LNCAP (cell line): ENCODE measurements at regions not wholly inside any gene's neighbourhood (a gene's known extent, or its start where the extent isn't known, plus 50 kb on each side); places are given as distances from the start of the nearest gene placed in this dataset.

Source experiments
- TF ChIP-seq, protein P1 (sequence below): fragments of 450-650 bp; IDR thresholded peaks from 2 replicates; pipeline ENCODE4 v1.5.1; 2017; ENCODE audit warnings: mild to moderate bottlenecking

DNA sequence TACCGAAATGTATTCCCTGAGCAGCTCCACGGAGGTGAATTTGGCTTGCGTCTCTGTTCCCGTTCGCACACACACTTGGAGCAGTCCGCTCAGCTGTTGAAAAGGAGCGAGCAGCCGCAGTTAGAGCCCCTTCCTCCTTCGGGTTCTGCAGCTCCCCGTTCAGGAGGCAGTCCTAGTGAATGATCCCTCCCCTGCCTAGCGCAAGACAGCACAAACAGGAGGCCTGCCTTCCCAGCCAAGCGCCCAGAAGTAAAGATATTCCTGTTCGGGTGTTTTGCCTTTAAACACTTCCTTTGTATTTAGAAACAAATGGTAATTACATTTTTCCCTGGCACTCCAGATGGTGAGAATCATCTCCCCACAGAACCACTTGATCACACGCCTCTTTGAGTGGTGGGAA is 64.7 kb downstream of the ABCC12 start:
- TF ChIP-seq, protein P1, sequence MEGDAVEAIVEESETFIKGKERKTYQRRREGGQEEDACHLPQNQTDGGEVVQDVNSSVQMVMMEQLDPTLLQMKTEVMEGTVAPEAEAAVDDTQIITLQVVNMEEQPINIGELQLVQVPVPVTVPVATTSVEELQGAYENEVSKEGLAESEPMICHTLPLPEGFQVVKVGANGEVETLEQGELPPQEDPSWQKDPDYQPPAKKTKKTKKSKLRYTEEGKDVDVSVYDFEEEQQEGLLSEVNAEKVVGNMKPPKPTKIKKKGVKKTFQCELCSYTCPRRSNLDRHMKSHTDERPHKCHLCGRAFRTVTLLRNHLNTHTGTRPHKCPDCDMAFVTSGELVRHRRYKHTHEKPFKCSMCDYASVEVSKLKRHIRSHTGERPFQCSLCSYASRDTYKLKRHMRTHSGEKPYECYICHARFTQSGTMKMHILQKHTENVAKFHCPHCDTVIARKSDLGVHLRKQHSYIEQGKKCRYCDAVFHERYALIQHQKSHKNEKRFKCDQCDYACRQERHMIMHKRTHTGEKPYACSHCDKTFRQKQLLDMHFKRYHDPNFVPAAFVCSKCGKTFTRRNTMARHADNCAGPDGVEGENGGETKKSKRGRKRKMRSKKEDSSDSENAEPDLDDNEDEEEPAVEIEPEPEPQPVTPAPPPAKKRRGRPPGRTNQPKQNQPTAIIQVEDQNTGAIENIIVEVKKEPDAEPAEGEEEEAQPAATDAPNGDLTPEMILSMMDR = no peak

DNA sequence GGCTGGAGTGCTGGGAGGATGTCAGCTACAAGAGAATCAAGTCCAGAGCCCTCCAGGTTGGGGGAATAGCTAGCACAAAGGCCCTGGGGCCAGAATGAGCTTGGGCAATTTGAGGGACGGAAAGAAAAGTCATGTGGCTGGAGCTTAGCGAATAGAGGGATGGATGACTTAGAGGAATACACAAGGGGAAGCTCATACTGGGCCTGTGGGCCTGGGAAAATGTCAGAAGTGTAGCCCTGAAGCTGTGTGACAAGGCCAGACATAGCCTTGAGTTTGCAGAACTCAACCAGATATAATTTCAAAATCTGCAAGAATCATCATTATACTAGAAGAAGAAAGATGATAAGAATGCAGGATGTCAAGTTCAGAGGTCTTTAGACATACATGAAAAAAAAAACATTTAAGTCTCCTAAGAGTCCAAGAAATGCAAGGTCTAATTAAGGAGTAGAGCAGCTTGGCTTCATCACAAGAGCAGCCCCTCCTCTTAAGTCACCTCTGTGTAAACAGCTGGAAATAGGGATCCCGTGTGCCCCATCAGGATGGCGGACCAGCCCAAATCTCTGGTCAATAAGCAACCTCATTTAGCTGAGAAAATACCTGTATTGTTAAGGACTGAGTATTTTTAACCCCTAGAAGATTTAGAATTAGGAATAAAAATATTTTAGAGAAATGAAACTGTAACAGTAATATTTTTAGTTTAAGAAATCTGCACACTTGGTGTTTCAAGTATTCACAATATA is 66.6 kb downstream of the ABCC12 start:
- TF ChIP-seq, protein P1 = no peak

DNA sequence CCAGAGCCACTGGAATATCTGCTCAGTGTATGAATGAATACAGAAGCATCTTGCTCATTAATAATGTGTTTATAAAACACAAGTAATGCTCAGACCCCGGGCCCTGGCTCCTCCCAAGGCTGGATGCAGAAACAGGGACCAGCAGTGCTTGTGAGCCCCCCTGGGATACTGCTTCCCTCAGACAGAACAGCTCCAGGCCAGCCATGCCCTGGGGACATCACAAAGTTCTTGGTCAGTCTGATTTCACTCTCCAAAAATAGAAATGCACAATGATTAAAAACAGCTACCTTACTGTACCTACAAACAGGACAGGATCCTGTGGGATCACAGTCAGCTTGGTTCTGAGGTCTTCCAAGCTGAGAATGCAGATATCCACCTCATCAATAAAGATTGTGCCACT is 68.2 kb downstream of the ABCC12 start:
- TF ChIP-seq, protein P1 = no peak

DNA sequence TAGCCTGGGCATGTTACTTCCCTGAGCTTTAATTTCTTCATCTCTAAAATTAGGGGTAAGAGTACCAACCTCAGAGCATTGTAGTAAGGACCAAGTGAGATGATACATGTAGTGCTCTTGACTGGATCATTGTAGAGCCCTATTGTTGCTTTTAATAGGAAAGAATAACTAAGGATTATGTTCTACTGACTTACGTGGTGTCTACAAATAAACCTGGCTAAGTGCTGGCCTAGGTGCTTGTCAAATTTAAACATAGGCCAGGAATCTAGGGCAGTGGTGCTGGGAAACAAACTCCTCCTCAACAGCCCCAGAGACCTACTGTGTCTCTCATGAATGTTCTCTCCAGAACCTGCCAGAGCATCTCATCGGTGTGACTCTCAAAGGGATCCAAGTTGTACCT is 69.4 kb downstream of the ABCC12 start:
- TF ChIP-seq, protein P1 = no peak

DNA sequence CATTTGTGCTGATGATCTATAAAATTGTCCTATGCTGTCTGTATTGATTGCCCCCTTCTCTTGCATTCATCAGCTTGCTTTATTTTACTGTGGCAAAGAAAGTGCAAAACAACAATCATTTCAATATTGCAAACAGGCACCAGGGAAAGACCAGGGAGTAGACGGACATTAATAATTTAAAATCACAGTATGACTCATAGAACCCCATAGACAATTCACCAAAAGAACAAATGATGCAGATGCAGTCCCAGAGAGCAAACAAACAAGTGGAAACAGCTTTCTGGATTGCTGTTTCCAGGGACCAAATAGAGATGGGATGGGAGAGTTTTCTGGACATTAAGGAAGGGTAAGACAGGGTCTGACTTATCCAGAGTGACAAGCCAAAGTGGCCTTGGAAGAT is 70.1 kb downstream of the ABCC12 start:
- TF ChIP-seq, protein P1 = no peak

DNA sequence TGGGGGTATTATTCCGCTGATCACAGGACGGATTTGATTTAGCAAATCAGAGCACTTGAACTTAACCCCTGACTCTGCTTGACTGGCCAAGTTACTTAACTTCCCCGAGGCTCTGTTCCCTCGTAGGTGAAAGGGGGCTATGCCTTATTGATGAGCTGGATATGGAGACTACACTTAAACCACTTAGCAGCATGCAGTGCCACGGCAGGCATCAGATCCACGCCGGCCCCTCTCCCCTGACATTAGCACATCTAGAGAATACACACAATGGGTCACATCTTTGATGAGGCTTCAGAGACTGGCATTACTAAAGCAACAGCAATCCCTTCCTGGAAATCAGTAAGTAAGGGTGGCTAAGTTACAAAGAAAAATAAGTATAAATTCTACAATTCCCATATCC is 71.0 kb downstream of the ABCC12 start:
- TF ChIP-seq, protein P1 = no peak

DNA sequence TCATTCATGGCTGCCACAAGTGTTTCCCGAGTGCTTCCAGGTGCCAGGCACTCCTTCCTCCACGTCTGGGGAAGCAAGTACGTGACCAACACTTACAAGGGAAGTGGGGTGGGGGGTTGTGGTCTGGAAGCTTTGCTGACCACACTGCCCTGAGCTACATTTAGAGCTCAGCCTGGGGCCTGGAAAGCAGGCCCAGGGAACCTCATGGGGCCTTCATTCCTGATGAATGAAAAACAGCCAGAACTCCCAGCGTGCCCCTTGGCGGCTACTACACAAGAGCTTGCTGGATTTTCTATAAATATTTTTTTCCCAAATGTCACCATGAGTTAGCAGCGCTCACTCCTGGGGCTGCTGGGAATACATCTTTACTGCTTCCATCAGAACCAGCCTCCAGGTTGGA is 73.3 kb downstream of the ABCC12 start:
- TF ChIP-seq, protein P1 = no peak

DNA sequence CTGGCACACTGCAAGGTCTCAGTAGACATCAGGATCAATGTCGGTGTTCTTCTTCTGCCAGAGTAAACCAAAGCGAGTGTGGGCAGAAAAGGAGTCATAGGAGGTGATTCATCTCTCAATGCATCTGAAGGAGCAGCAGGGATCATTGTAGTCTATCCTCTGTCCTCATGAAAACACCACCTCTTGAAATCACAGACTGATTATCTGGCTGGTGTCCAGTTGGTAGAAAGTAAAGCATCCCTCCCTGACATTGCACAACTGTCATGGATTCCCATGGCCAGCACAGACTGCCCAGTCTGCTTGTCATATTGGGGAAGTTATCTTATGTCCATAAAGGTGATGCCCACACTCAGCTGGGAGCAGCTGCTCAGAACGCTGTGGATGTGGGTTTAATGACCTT is 74.1 kb downstream of the ABCC12 start:
- TF ChIP-seq, protein P1 = no peak
